NCI-H146 treated with DMSO at 0.1 percent for 48 hours (cell line): ENCODE measurements at regions not wholly inside any gene's neighbourhood (a gene's known extent, or its start where the extent isn't known, plus 50 kb on each side); places are given as distances from the start of the nearest gene placed in this dataset.
"Not testable (repeated sequence)": the region's sequence is repeated elsewhere in the genome, so short reads cannot be mapped to it uniquely, and the experiment has no call there.

ENCODE experiments used
- DNase-seq: peaks from one replicate; lab custom pipeline; 2025; ENCODE audit not compliant: unreplicated experiment; lab: John Stamatoyannopoulos, UW

- DNase-seq: no peak
These were observed 75.8 kb upstream of the KCNAB1 start for GRCh38 chr3:156044634-156044975.

- not testable (repeated sequence) for DNase-seq
These were observed 71.9 kb upstream of the KCNAB1 start for GRCh38 chr3:156048483-156048882.

- no peak for DNase-seq
These were observed 69.5 kb upstream of the KCNAB1 start for GRCh38 chr3:156050918-156051317.

- no peak for DNase-seq
These were observed 68.7 kb upstream of the KCNAB1 start for GRCh38 chr3:156051651-156052050.

- DNase-seq: no peak
These were observed 68.3 kb upstream of the KCNAB1 start for GRCh38 chr3:156052115-156052514.

GRCh38 chr3:156059950-156060501 is 60.4 kb upstream of the KCNAB1 start:
- no peak for DNase-seq

- DNase-seq: not testable (repeated sequence)
These were observed 52.2 kb upstream of the KCNAB1 start for GRCh38 chr3:156068151-156068550.

- no peak for DNase-seq
These were observed 50.4 kb upstream of the KCNAB1 start for GRCh38 chr3:156070028-156070427.
